GM18505 (cell line): ENCODE measurements at regions not wholly inside any gene's neighbourhood (a gene's known extent, or its start where the extent isn't known, plus 50 kb on each side); places are given as distances from the start of the nearest gene placed in this dataset.

Experiments
- ATAC-seq: cut with Tn5 transposase; IDR thresholded peaks from one replicate; pipeline ENCODE4 v1.9.1; 2021; ENCODE audit not compliant: unreplicated experiment
- POLR2A ChIP-seq: IDR thresholded peaks from 4 replicates; pipeline ENCODE4 v1.6.1; 2011; ENCODE audit warnings: borderline replicate concordance; ENCODE audit not compliant: insufficient read depth, insufficient read length; ENCODE audit errors: extremely low read depth

GRCh38 chrX:74251006-74251930 is 52.7 kb upstream of the ZCCHC13 start:
- ATAC-seq = no peak
- TF ChIP-seq POLR2A = no peak

DNA sequence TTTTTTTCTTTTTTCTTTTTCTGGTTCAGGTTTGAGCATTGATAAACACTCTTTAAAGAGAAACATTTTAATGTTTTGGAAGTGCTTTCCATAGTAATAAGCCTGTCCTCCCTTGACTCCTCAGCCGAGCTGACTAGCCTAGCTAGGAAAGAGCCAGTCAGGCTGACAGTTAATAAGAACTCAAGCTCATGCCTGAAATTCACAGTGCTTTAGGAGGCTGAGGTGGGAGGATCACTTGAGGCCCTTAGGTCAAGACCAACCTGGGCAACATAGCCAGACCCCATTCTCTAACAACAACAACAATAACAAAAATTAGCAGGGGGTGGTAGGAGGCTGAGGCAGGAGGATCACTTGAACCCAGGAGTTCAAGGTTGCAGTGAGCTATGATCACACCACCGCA is 53.4 kb upstream of the ZCCHC13 start:
- no peak for ATAC-seq
- TF ChIP-seq POLR2A = no peak

GRCh38 chrX:74249963-74250362 is 54.0 kb upstream of the ZCCHC13 start:
- no peak for TF ChIP-seq POLR2A
- no peak for ATAC-seq

GRCh38 chrX:74248889-74249288 is 55.1 kb upstream of the ZCCHC13 start:
- no peak for ATAC-seq
- TF ChIP-seq POLR2A = no peak

DNA sequence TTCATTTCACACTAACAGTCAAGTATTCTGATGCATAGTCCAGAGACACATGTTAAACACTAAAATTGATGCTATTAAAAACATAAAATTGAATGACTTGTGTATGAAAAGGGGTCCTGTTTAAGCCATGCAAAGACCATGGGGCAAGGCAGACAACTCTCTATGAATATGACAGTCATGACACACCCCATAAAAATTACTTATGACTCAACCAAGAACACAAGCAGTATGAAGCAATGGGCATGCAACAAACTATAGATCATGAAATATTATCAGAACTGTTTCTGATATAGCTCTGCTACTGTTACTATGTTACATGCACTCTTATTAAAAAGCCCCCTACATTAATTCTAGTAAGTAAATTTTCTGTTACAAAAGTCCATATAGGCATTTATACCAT is 57.5 kb upstream of the ZCCHC13 start:
- no peak for ATAC-seq
- no peak for TF ChIP-seq POLR2A

DNA sequence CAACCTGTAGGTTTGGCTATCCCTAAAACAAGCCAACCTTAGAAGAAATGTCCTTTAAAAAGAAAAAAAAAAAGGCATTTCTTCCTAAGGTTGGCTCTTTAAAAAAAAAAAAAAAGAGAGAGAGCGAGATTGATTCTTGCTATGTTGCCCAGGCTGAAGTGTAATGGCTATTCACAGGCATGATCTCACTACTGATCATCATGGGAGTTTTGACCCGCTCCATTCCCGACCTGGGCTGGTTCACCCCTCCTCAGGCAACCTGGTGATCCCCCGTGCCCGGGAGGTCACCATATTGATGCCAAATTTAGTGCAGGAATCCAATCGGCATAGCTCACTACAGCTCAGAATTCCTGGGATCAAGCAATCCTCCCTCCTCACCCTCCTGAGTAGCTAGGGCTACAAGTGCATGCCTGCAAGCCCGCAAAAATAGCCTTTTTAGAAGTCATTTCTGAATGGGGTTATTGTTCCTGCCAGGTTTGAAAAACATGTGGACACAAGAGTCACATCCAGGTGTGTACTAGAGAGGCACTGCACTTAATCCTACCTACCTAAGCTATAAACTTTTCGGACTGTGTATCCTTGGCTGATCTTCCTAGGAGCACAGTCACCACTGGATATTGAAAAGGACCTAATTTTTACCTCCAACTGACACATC is 61.4 kb upstream of the ZCCHC13 start:
- TF ChIP-seq POLR2A = no peak
- ATAC-seq = no peak

- no peak for TF ChIP-seq POLR2A
These were observed 61.9 kb upstream of the ZCCHC13 start for GRCh38 chrX:74242050-74242449.

GRCh38 chrX:74238771-74239170 is 65.2 kb upstream of the ZCCHC13 start:
- TF ChIP-seq POLR2A = no peak
- ATAC-seq = no peak

More at GRCh38 chrX:74242050-74242449, 61.9 kb upstream of the ZCCHC13 start:
- ATAC-seq = no peak

DNA sequence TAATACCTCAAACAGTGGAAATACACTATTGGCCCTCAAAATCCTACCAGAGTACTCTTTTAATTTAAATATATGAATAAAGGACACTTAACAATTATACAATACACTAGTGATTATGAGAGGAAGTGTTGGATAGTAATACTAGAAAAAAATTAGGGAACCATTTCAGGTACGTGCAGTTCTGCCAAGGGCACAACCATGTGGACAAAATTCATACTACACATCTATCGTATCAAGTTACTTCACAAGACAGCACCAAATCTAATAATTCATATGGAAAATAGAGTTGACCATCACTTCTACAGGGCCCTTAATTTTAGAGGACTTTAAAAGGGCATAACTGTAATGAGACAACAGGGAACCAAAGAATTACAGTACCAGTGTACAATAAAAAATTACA is 69.2 kb upstream of the ZCCHC13 start:
- no peak for ATAC-seq
- TF ChIP-seq POLR2A = no peak

GRCh38 chrX:74232859-74233258 is 71.1 kb upstream of the ZCCHC13 start:
- no peak for ATAC-seq
- no peak for TF ChIP-seq POLR2A

GRCh38 chrX:74231625-74232024 is 72.4 kb upstream of the ZCCHC13 start:
- ATAC-seq = no peak
- no peak for TF ChIP-seq POLR2A

GRCh38 chrX:74230094-74230493 is 73.9 kb upstream of the ZCCHC13 start:
- TF ChIP-seq POLR2A = no peak
- no peak for ATAC-seq

- TF ChIP-seq POLR2A = no peak
- no peak for ATAC-seq
These were observed 78.9 kb upstream of the ZCCHC13 start for GRCh38 chrX:74225111-74225510.

DNA sequence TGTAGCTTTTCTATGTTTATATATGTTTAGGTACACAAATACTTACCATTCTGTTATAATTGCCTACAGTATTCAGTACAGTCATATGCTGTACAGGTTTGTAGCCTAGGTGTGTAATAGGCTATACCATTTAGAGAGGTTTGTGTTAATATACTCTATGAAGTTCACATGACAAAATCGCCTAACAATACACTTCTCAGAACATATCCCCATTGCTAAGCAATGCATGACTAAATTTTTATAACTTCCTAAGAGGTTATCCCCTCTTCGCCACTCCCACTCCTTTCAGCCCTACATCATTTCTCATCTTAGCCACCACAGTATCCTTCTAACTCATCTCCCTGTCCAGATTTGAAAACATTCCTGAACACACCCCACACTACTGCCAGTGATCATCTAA is 83.7 kb upstream of the ZCCHC13 start:
- no peak for ATAC-seq

More for the DNA sequence above, 83.7 kb upstream of the ZCCHC13 start:
- no peak for TF ChIP-seq POLR2A
